ENCODE measurements at regions not wholly inside any gene's neighbourhood (a gene's known extent, or its start where the extent isn't known, plus 50 kb on each side); places are given as distances from the start of the nearest gene placed in this dataset.

DNA sequence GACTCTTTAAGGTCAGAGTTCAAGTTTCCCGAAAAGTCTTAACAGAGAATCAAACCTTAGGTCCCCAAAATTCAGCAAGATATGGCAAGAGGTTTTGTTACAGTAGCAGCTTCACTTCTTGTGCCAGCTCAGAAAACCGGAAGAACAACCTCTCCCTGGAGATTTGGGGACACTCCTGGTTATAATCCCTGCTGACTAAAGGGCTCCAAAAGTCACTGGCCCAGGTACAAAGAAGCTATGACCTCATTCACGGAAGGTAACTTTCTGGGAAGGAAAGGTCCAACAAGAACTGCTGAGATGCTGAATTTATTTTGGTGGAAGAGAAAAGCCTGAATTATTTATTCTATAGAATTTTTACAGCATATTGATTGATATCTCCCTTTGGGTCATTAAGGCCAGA, 55.6 kb upstream of the DIO2 start:
- no peak overlapping the region for H3K27ac ChIP-seq (ENCODE audit: low read length)
- no peak overlapping the region for H3K4me3 ChIP-seq (ENCODE audit: low read length in 2 of 2)
- H3K9me3 ChIP-seq (ENCODE audit: control insufficient read depth in 2 of 2, low read length in 2 of 2): no peaks in the 10 kb centered on the region
- H3K27me3 ChIP-seq (ENCODE audit: control insufficient read depth in 1 of 2, insufficient read depth in 2 of 2, low read length in 2 of 2): no peaks in the 10 kb centered on the region
- H3K36me3 ChIP-seq (ENCODE audit: control insufficient read depth in 2 of 2, insufficient read depth in 2 of 2, low read length in 2 of 2): no peaks in the 10 kb centered on the region
- H3K9ac ChIP-seq (ENCODE audit: low read length in 2 of 2): no peak overlapping the region
- H3K4me1 ChIP-seq (ENCODE audit: control insufficient read depth, insufficient read depth, low read length): no peaks in the 10 kb centered on the region

DNA sequence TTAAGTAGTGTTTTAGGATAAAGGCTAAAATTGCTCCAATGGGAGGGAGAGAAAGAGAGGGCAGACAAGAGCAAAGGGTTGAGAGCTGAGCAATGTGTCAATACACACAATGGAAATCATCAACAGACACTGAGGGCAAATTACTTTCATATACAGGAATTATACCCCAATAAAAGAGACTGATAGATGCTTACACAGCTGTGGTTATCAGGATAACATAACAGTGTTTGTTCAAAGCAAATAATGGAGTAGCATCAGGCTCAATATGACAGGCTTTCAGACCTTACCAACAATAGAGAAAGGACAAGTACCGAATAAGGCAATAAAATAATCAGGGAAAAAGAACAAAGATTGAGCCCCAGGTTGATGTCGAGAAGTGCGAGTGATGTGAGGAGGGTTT, 53.4 kb upstream of the DIO2 start:
- no peaks in the 10 kb centered on the region for H3K9me3 ChIP-seq (ENCODE audit: control insufficient read depth in 2 of 2, low read length in 2 of 2)
- no peak overlapping the region for H3K27ac ChIP-seq (ENCODE audit: low read length)
- H3K9ac ChIP-seq (ENCODE audit: low read length in 2 of 2): no peak overlapping the region
- H3K4me3 ChIP-seq (ENCODE audit: low read length in 2 of 2): no peak overlapping the region
- H3K36me3 ChIP-seq (ENCODE audit: control insufficient read depth in 2 of 2, insufficient read depth in 2 of 2, low read length in 2 of 2): no peaks in the 10 kb centered on the region
- H3K4me1 ChIP-seq (ENCODE audit: control insufficient read depth, insufficient read depth, low read length): no peaks in the 10 kb centered on the region
- no peaks in the 10 kb centered on the region for H3K27me3 ChIP-seq (ENCODE audit: control insufficient read depth in 1 of 2, insufficient read depth in 2 of 2, low read length in 2 of 2)
